HG02642 (cell line): ENCODE measurements at regions not wholly inside any gene's neighbourhood (a gene's known extent, or its start where the extent isn't known, plus 50 kb on each side); places are given as distances from the start of the nearest gene placed in this dataset.

Experiments used
- ATAC-seq: cut with Tn5 transposase; IDR thresholded peaks from one replicate; pipeline ENCODE4 v1.9.1; 2021; ENCODE audit warnings: mild to moderate bottlenecking; ENCODE audit not compliant: unreplicated experiment, poor library complexity

DNA sequence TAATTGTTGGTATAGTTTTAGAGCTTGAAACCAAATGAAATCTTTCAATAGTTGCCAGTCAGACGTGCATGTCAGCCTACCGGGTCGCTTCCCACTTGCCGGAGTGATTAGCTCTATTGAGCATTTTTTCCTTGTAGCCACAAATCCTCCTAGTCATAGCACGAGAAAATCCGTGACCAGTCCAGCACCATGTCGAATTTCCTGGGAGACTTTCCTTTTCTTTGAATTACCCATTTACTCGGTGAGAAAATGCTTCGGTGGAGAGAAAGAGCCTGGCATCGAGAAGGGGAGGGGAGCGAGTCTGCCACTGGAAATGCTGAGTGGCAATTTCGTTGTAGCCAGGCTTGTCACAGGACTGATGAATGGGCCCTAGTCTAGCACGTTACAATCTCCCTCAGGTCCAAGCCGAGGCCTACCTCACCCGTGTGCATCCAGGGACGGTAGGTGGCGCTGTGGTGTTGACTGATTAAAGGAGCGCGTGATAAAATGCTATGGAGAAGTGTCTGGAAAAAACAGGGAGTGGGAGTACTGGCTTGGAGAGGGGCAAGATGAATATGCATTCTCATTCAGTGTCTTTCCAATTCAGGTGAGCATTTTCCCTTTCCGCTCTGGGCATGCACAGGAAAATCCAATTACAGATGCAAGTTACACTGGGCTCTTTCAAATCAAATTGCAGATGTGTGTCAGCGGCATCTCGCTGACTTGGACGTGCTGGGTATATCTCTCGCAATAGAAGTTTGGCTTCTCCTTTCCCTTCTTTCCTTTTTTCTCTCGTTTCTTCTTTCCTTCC lies 238.8 kb downstream of the EDEM1 start:
- ATAC-seq, result peak; percentile 46

DNA sequence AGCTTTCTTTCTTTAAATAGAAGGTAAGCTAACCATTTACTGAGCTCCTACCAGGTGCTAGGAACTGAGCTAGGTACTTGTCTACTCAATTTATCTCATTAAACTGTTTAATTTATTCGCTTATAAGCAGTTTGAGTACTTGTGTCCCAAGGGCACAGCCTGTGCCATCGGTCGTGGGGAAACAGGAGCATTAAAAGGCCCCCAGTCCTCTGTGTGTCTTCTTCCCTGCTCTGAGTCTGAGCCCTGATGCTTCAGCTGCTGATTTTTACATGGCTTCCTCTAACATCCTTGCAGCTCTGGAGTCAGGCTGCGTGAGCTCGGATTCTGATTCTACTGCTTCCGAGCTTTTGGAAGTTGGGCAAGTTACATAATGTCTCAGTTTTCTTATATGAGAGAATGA lies 239.5 kb downstream of the EDEM1 start:
- no peak for ATAC-seq

DNA sequence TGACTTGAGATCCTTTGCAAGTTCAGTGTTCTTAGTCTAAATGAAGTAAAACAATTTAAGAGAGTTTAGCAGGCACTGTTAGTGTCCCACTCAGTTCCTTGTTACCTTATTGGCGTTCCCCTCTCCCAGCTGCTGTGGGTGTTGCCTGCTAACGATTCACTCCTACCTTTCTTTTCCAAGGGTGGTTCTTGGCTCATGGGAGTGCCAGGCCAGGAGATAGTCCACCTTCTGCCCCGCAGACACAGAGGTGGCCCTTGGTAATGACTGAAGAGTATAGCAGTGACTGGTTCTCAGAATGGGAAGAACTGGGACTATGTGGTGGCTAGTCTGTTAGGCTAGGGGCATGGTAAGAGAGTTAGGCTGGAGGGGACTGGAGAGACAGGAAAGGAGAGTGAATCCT lies 240.4 kb downstream of the EDEM1 start:
- ATAC-seq, result no peak

GRCh38 chr3:5428607-5429516 lies 241.4 kb downstream of the EDEM1 start:
- peak; percentile 85 for ATAC-seq

DNA sequence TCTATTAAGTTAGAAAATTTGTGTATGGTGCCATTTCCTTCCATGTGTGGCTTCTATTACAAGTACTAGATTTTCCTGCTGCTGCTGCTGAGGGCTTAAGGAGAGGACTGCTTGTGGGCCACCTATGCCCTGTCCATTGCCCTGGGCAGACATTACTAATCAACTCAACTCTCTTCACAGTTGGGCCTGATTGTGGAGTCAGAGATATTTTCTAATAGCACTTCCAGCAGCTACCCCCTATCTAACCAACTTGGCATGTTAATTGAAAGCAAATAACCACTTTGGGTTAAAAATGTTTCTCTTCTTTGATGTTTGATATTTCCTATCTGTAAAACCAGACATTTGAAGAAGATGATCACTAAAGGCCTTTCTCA lies 242.0 kb downstream of the EDEM1 start:
- ATAC-seq, result no peak

GRCh38 chr3:5430701-5431100 lies 243.2 kb downstream of the EDEM1 start:
- no peak for ATAC-seq

- no peak for ATAC-seq
Measured at GRCh38 chr3:5431146-5431545, 243.6 kb downstream of the EDEM1 start.

DNA sequence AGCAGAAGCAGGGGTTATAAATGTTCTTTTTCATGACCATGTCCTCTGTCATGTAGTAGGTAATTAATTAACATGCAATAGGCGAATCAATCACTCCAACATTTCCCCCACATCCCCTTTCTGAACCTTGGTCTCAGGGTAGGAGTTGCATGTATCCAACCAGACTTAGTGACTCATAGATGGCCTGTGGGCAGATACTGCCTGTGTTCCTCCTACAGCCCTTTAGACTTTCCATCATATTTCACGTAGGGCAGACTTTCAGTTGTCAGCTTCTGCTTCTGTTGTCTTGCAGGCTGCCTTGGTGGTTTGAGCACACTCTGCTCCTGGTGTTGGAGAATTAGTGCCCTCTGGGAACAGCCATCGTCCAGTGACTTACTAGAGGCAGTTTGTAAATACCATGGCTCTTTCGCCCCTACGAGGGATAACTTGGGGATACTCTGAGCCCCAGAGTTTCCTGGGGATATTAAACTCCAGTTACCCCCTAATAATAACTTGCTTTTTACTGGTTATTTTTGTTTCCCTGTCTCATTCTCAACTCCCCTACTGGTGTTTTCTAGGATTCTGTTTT lies 244.4 kb downstream of the EDEM1 start:
- no peak for ATAC-seq

DNA sequence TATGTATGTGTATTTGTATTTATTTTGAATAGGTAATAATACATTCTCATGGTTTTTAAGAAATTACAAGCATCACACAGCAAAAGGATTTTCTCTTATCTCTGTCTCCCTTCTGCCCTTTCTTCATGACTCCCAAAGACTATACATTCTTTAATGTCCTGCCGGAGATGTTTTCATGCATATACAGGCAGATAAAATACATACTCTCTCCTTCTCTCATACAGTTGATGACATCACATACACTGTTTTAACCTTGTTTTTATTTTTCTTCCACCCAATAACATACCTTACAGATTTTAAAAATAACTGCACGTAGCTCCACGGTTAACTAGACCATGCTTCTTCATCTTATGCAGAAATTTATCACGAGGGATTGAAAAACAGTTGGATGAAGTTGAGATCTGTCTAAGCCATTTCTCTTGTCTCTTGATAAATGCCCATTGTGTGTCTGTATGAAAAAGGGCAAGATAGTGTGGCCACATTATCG lies 249.8 kb downstream of the EDEM1 start:
- no peak for ATAC-seq

DNA sequence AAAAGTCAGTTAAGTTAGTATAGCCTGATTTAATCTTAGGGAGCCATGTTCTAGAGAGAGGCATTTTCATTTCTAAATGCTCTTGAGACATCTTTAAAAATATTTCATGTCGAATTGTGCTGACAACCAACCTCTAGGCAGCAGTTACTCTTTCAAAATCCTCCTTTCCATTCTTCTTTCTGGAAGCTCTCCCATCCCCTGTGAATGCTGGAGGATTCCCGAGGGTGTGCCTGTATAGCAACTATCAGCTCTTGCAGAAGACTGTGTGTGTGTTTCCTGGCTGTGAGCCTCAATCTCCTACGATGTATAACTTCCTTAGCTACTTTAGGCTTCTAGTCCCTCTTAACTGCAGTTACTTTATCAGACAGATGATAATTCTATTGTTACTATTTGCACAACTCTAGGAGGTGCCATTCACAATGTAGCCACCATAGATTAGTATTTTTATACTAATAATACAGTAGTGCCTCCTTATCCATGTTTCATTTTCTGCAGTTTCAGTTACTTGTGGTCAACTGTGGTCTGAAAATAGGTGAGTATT lies 250.3 kb downstream of the EDEM1 start:
- ATAC-seq, result no peak

GRCh38 chr3:5441401-5441800 lies 253.9 kb downstream of the EDEM1 start:
- ATAC-seq, result no peak

DNA sequence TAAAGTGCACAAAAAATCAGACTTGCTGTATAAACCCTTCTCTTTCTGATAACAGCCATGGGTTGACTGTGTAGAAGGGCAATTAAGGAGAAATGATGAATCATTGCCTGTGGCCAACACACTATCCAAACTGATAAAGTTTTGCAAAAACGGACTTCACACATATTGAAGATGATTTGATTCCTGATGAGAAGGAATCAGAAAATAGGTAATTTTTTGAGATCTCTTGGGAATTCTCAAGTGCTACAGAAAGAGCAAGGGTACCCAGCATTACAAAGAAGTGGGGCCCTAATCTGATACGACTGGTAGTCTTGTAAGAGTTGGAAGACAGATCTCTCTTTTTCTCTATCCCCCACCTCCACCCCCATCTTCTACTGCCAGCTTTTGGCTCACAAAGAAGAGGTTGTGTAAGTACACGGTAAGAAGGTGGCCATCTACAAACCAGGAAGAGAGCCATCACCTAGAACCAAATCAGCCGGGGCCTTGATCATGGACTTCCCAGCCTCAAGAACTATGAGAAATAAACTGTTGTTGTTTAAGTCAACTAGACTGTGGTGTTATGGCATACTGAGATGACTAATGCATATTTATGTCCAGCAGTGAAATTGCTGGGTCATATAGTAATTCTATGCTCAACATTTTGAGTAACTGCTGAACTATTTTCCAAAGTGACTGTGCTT lies 254.7 kb downstream of the EDEM1 start:
- no peak for ATAC-seq

- ATAC-seq, result no peak
Measured at GRCh38 chr3:5442786-5443138, 255.3 kb downstream of the EDEM1 start.

GRCh38 chr3:5444253-5444652 lies 256.7 kb downstream of the EDEM1 start:
- ATAC-seq, result no peak

DNA sequence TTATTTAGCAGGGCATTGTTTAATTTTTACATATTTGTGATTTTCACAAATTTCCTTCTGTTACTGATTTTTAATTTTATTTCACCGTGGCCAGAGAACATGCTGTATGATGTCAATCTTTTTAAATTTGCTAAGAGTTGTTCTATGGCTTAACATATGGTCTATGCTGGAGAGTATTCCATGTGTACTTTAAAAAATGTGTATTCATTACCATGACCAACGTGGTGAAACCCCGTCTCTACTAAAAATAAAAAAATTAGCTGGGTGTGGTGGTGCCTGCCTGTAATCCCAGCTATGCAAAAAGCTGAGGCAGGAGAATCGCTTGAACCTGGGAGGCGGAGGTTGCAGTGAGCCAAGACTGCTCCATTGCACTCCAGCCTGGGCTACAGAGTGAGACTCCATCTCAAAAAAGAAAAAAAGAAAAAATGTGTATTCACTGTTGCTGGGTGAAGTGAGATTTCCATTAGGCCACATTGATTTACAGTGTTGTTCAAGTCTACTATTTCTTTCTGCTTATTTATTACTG lies 258.2 kb downstream of the EDEM1 start:
- ATAC-seq, result no peak

DNA sequence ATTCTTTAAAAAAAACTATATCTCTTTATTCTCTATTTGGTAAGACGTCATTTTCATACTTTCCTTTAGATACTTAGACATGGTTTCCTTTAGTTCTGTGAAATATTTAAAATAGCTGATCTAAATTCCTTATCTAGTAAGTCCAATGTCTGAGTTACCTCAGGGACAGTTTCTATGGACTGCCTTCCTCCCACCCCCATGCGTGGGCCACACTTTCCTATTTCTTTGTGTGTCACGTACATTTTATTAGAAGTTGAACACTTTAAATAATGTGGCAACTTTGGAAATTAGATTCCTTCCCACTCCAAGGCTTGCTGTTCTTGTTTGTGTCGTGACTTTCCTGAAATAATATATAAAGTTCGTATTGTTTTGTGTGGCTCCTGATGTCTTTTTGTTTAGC lies 260.7 kb downstream of the EDEM1 start:
- ATAC-seq, result no peak

DNA sequence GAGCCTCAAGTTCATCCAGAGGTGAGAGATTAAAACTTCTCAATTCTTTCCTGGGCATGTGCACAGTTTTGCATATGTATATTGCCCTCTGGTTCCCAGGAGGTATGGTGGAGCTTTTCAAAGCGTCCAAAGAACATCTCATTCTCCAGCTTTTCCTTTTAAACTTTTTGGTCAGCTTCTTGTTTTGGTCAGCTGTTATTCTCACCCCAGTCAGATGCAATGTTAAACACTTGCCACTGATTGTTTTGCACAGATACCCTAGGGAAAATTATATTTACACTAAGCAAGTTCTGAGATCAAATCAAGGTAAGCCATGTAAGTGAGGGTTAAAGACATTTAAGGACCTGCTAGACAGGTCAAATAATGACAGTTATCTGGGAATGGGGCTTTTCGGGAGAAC lies 261.3 kb downstream of the EDEM1 start:
- no peak for ATAC-seq

- ATAC-seq, result peak; percentile 78
Measured at GRCh38 chr3:5456199-5456598, 268.7 kb downstream of the EDEM1 start.

GRCh38 chr3:5458526-5458925 lies 271.0 kb downstream of the EDEM1 start:
- ATAC-seq, result no peak

- no peak for ATAC-seq
Measured at GRCh38 chr3:5462086-5462485, 274.6 kb downstream of the EDEM1 start.
